D341Med (cell line): ENCODE measurements at regions not wholly inside any gene's neighbourhood (a gene's known extent, or its start where the extent isn't known, plus 50 kb on each side); places are given as distances from the start of the nearest gene placed in this dataset.

Experiments
- DNase-seq: peaks from one replicate; pipeline ENCODE4 v3.0.0; 2012; ENCODE audit warnings: low spot score

- DNase-seq = no peak
Observed at GRCh38 chr5:167143716-167144115, 1147.7 kb upstream of the WWC1 start.

DNA sequence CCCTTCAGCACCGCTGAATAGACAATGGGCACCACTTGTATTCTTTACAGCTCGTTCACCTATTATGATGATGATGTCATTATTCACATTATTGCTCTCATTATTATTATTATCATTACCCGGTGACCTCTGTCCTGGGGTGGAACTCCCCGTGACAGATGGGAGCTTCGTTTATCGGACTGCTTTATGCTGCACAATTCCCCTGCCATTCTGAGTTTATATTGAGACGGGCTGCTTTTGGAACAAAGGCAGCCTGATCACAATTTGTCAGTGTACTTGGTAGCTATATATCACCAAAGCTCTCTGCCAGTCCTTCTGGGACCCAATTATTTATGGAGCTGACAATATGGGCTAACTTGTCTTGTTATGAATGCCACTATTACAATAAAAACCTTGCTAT, 1145.6 kb upstream of the WWC1 start:
- no peak for DNase-seq

DNA sequence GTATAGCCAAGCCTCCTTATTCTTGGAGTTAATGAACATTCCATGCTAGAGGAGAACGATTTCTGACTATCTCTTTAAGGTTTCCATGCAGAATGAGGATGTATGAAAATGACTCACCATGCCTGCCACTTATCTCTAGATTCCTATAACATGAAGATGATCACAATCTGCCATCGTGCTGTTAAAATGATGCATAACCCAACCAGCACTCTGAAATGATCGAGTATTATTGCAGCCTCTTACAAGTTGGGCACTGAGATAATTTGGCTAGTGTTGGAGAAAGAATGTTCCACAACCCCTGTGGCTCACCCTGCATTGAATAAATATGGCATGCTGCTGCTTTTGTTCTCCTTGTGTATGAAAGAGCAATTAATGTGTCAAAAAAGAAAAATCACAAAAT, 1143.6 kb upstream of the WWC1 start:
- DNase-seq = no peak

GRCh38 chr5:167150661-167151060, 1140.8 kb upstream of the WWC1 start:
- DNase-seq = no peak

DNA sequence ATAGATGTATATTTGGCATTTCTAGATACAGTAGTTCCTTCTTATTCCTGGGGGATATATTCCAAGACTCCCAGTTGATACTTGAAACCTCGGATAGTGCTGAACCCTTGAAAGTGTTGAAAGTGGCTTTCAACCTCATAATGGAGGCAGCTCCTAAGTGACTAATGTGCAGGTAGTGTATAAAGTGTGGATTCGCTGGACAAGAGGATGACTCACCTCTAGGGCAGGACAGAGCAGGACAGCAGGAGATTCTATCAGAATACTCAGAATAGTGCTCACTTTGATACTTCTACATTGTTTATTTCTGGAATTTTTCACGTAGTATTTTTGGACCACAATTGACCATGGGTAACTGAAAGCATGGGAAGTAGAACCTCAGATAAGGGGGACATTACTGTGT, 1138.9 kb upstream of the WWC1 start:
- DNase-seq = no peak

DNA sequence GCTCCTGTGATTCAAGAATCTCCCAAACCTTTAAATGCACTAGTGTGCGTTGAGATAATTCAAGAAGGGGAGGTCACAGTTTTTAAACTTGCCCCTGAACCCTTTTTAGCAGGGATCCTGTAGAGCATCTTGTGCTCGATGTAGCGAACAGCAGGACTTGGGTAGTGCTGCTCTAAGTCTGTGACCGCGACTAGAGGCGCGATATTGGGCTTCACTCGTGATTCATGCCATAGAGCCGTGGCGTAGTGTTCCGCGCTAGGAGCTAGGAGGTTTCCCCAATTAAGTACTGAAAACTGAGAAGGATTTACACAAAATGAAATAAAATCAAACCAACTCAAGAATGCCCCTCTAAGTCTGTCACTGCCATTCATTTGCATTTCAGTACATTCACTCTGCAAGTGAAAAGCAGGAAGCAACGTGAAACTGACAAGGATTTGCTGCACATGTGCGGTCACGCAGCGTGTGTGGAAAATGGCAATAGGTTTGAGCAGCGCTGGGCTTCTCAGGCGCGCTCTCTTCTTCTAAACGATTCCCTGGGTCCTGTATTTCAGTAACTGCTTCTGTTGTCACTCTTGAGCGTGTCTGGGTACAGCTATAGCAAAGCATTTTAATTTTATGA, 1135.9 kb upstream of the WWC1 start:
- DNase-seq = no peak

- DNase-seq = no peak
Observed at GRCh38 chr5:167156446-167156845, 1135.0 kb upstream of the WWC1 start.

GRCh38 chr5:167158588-167158987, 1132.9 kb upstream of the WWC1 start:
- no peak for DNase-seq

DNA sequence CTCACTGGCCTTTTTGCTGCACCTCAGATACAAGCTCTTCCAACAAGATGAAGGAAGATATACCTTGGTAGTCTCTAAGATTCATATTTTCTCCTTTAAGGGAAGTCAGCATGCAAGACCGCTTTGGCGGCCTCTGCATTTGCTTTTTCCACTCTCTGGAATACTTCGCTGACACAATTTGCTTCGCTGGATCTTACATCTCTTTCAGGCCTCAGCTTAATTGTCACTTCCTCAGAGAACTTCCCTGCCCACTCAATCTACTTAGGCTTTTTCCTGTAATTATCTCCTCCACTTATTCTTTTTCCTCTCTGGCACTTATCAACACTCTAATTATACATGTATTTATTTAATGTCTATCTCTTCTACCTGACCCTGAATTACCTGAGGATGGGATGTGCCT, 1131.1 kb upstream of the WWC1 start:
- no peak for DNase-seq

DNA sequence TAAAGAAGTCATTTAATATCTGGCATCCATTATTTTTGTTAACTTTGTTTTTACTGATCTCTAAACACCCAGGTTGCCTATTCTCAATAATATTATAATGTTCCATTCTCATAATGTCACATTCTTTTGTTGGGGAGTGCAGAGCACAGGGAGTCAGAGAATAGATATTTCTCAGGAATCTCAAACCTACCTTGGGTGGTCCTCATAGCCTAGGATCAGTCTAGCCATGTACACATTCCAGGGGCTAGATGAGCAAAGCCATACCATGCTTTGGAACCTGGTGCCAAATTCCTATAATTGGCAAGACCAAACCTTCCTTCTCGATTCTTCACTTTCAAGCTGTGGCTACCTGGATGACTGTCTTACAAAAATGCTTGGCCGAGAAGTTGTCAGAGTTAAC, 1124.7 kb upstream of the WWC1 start:
- no peak for DNase-seq

- no peak for DNase-seq
Observed at GRCh38 chr5:167167191-167167795, 1124.2 kb upstream of the WWC1 start.

DNA sequence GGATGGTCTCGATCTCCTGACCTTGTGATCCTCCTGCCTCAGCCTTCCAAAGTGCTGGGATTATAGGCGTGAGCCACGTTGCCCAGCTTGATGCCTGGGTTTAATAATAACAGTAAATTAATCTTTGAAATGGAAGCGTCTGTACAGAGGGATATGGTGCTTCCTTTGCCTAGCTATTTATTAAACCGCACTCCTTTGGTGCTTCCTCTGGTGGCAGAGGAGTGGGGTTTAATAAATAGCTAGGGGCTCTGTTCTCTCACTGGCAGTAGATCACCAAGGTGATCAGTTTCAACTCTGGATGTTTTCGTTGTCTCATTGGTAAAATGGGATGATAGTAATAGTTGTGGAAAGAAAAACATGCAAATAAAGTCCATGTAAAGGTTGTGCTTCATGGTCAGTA, 1122.5 kb upstream of the WWC1 start:
- DNase-seq = no peak

DNA sequence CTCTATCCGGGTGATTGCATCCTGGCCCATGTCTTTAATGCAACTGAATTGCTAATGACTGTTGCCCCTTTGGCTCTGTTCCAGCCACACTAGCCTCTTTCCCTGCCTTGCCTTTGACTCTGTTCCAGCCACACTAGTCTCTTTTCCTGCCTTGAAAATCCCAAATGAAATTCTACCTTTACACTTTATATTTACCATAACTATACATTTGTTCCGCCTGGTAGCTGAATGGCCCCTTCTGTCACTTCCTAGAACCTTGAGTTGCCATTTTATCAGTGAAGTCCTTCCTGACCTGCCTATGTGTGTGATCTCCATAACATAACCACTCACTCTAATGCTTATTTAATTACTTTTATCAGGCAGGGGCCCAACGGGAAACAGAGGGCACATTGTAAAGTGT, 1120.4 kb upstream of the WWC1 start:
- DNase-seq = no peak

DNA sequence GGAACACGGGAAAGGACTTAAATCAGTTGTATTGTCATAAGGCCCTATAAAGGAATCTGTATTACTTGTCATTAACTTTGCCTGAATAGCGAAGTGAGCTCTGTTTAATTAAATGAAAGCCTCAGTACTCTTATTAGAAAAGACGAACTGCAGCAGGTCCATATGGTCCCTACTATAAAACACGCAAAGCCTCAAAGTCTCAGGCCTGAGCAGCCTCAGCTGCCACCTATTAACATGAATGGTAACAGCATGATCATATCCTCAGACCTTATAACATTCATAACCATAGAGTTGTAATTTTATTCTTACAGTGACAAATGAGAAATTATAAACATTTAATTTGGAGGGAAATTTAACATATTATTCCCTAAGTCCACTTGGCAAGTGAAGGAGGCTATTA, 1113.7 kb upstream of the WWC1 start:
- no peak for DNase-seq

- DNase-seq = no peak
Observed at GRCh38 chr5:167180906-167181305, 1110.5 kb upstream of the WWC1 start.

DNA sequence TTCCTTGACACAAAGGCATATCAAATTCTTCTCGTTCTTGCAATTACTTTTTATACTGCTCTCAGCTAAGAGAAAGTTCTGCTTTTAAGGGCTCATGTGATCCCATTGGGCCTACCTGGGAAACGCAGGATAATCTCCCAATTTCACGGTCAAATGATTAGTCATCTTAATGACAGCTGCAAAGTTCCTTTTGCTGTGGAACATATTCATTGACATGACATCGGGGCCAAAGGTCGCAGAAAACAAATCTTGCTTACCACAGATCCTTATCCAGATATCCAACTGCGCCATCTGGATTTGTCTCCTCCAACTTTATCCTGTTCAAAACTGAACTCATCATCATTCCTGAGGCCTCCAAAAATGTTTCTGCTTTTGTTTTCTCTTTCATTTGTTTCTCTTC, 1085.6 kb upstream of the WWC1 start:
- no peak for DNase-seq

- no peak for DNase-seq
Observed at GRCh38 chr5:167207081-167207480, 1084.4 kb upstream of the WWC1 start.

- DNase-seq = no peak
Observed at GRCh38 chr5:167208911-167209310, 1082.5 kb upstream of the WWC1 start.

- DNase-seq = no peak
Observed at GRCh38 chr5:167217097-167217743, 1074.2 kb upstream of the WWC1 start.

GRCh38 chr5:167219298-167219697, 1072.1 kb upstream of the WWC1 start:
- no peak for DNase-seq

- no peak for DNase-seq
Observed at GRCh38 chr5:167226386-167226785, 1065.1 kb upstream of the WWC1 start.

DNA sequence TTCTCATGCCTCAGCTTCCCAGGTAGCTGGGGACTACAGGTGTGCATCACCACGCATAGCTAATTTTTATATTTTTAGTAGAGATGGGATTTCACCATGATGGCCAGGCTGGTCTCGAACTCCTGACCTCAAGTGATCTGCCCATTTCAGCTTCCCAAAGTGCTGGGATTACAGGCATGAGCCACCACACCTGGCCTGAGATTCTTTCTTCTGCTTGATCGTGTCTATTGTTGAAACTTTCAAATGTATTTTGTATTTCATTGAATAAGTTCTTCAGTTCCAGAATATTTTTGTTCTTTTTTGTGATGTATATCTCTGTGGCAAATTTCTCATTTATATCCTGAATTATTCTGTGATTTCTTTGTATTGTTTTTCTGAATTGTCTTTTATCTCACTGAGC, 1063.3 kb upstream of the WWC1 start:
- DNase-seq = no peak

DNA sequence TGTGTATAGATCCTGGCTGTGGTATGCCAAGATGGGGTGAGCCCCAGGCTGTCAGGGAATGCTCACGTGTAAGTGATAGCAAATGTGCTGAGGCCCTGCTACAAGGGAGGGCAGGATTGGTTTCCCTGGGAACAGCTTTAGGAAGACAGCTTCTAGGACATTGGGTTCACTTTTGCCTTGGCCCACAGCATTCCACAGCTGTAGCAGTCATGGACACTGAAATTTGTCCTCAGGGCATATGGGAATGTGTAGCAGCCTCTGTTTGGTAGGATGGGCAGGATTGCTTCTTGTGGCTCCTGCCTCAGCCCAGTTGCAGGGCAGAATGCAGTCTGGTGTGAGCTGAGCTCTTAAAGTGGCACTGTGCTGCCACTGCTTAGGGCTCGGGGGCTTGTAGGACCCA, 1061.7 kb upstream of the WWC1 start:
- DNase-seq = no peak

GRCh38 chr5:167230414-167230813, 1061.0 kb upstream of the WWC1 start:
- DNase-seq = no peak
